Breast epithelium (tissue), 3 donors: ENCODE measurements at regions not wholly inside any gene's neighbourhood (a gene's known extent, or its start where the extent isn't known, plus 50 kb on each side); places are given as distances from the start of the nearest gene placed in this dataset.

Experiments
- POLR2A ChIP-seq: fragments of 450-650 bp; IDR thresholded peaks from one replicate; pipeline ENCODE4 v1.6.1; 2016; ENCODE audit warnings: antibody characterized with exemption, mild to moderate bottlenecking, moderate library complexity
- POLR2AphosphoS5 ChIP-seq, 3 donors: sonication (generic); formaldehyde crosslinking; IDR thresholded peaks; one replicate each; pipeline ENCODE4 v1.6.1; 2017; ENCODE audit warnings: antibody characterized with exemption in 3 of 3

GRCh38 chr10:6996431-6996830 lies 414.4 kb downstream of the SFMBT2 start:
- TF ChIP-seq POLR2A (no peak), POLR2AphosphoS5 (IDR thresholded peaks at IDR 0.05) (no peak)
